ENCODE measurements at regions not wholly inside any gene's neighbourhood (a gene's known extent, or its start where the extent isn't known, plus 50 kb on each side); places are given as distances from the start of the nearest gene placed in this dataset.

DNA sequence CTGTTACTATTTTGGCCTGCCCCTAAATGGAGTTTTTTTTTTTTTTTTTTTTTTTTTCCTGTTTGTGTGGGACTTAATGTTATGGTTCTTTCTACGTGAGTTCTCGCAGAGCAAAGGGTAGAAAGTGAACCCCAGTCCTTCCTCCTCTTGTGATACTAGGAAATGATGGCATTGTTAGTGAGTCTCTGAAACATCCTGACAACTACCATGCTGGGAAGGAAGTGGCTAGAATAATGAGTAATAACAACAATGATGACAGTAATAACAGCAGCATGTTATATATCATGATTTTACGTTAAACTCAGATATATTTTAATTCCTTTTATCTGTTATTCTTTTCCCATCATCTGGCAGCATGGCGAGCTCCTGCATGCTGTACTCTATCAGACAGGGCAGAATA, 216.2 kb upstream of the LINC00305 start:
- H3K4me3 ChIP-seq, result no peak overlapping the region
- no peak for DNase-seq
- H3K36me3 ChIP-seq (replicated peaks in 1 of 2; ENCODE audit: insufficient read depth in 1 of 2, low read depth in 2 of 2), result no peaks in the 10 kb centered on the region
- intact Hi-C loops (cut with DNase I), result no loop called here
- no peaks in the 10 kb centered on the region for H3K9me3 ChIP-seq
- 66 to 67% methylated on average over 4 of the region's 4 CpGs for WGBS, 2 donors
- no peaks in the 10 kb centered on the region for H3K27me3 ChIP-seq
- no peak for ATAC-seq
- no peaks in the 10 kb centered on the region for H3K4me1 ChIP-seq
- H3K27ac ChIP-seq, result no peak overlapping the region
- TF ChIP-seq POLR2A (IDR thresholded peaks at IDR 0.05), result no peak
- TF ChIP-seq CTCF (IDR thresholded peaks at IDR 0.05), result no peak

DNA sequence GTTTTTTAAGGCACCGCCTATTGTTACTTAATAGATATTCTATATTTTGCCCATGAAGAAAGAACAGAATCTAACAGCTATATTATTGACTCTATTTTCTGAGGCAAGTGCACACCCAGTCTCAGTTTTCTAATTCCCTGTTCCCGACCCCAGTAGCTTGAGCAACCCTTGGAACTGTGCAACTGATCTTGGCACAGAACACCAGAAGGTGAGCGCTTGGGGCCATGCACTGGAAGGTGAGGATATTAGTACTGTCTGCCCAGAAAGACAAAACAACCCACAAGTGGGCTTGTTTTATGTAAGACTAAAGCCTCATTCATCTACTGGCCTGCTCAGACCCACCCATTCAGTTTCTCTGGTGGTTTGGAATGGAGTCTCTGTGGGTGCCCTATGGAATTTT, 188.8 kb upstream of the LINC00305 start:
- no peak overlapping the region for H3K27ac ChIP-seq
- H3K9me3 ChIP-seq, result no peaks in the 10 kb centered on the region
- intact Hi-C loops (cut with DNase I), result no loop called here
- TF ChIP-seq CTCF (IDR thresholded peaks at IDR 0.05) (no peak), POLR2A (IDR thresholded peaks at IDR 0.05) (no peak)
- no peaks in the 10 kb centered on the region for H3K27me3 ChIP-seq
- no peak overlapping the region for H3K4me3 ChIP-seq
- H3K36me3 ChIP-seq (replicated peaks in 1 of 2; ENCODE audit: insufficient read depth in 1 of 2, low read depth in 2 of 2), result no peaks in the 10 kb centered on the region
- DNase-seq (no peak), ATAC-seq (no peak)
- WGBS, 2 donors, result 76 to 80% methylated on average over 3 of the region's 3 CpGs
- no peaks in the 10 kb centered on the region for H3K4me1 ChIP-seq

DNA sequence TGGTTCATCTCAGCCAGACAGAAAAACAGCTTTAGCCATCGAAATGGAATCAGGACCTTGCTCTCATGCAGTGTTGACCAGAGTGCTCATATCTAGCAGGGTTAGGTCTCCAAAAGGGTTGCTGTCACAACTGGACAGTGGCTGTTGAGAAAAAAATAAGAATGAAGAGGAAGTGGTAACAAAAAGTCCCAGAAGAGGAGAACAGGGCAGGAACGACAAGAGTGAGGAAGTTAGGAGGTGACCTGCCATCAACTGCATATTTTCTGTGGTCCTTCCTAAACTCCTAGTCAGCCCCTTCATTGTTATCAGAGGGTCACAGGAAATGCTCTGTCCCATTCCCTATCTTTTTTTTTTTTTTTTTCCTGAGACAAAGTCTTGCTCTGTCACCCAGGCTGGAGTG, 188.1 kb upstream of the LINC00305 start:
- intact Hi-C loops (cut with DNase I), result no loop called here
- TF ChIP-seq CTCF (IDR thresholded peaks at IDR 0.05) (no peak), POLR2A (IDR thresholded peaks at IDR 0.05) (no peak)
- DNase-seq (no peak), ATAC-seq (no peak)
- Histone ChIP-seq H3K36me3 (replicated peaks in 1 of 2; ENCODE audit: insufficient read depth in 1 of 2, low read depth in 2 of 2) (no peaks in the 10 kb centered on the region), H3K4me1 (no peaks in the 10 kb centered on the region), H3K4me3 (no peak overlapping the region), H3K9me3 (no peaks in the 10 kb centered on the region), H3K27me3 (no peaks in the 10 kb centered on the region), H3K27ac (no peak overlapping the region)
- WGBS, 2 donors, result 30 to 56% methylated on average over 2 of the region's 2 CpGs

DNA sequence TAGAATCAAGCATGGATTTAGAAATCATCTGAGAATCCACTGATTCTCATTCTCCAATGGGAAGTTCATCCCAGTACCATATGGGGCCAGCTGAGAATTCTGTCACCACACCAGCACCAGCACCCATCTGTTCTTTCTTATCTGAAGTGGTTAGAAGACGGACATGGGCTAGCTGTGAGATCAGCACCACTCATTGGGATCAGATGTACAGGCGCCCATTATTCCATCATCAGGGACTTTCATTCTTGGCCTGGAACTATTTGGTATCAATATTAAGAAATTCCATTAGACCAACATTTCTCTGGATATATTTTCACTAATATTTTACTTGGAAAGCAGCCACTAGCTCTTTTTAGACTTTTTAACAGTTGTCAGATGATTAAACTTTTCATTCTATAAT, 185.9 kb upstream of the LINC00305 start:
- H3K9me3 ChIP-seq, result no peaks in the 10 kb centered on the region
- no peaks in the 10 kb centered on the region for H3K27me3 ChIP-seq
- no peaks in the 10 kb centered on the region for H3K4me1 ChIP-seq
- no peak overlapping the region for H3K4me3 ChIP-seq
- 48 to 61% methylated on average over 2 of the region's 2 CpGs for WGBS, 2 donors
- TF ChIP-seq CTCF (IDR thresholded peaks at IDR 0.05), result no peak
- no peak for TF ChIP-seq POLR2A (IDR thresholded peaks at IDR 0.05)
- no peak for ATAC-seq
- DNase-seq, result no peak
- no peaks in the 10 kb centered on the region for H3K36me3 ChIP-seq (replicated peaks in 1 of 2; ENCODE audit: insufficient read depth in 1 of 2, low read depth in 2 of 2)
- no peak overlapping the region for H3K27ac ChIP-seq
- intact Hi-C loops (cut with DNase I), result no loop called here

GRCh38 chr18:64333584-64333983, 184.7 kb upstream of the LINC00305 start:
- Histone ChIP-seq H3K36me3 (replicated peaks in 1 of 2; ENCODE audit: insufficient read depth in 1 of 2, low read depth in 2 of 2) (no peaks in the 10 kb centered on the region), H3K4me1 (no peaks in the 10 kb centered on the region), H3K9me3 (no peaks in the 10 kb centered on the region), H3K27me3 (no peaks in the 10 kb centered on the region), H3K27ac (no peak overlapping the region), H3K4me3 (no peak overlapping the region)
- DNase-seq (no peak), ATAC-seq (no peak)
- WGBS, 2 donors, result 62 to 70% methylated on average over 3 of the region's 3 CpGs
- TF ChIP-seq CTCF (IDR thresholded peaks at IDR 0.05) (no peak), POLR2A (IDR thresholded peaks at IDR 0.05) (no peak)
- intact Hi-C loops (cut with DNase I), result no loop called here

All from body of pancreas (tissue), 4 donors.